Lung (tissue), 12 donors: ENCODE measurements at regions not wholly inside any gene's neighbourhood (a gene's known extent, or its start where the extent isn't known, plus 50 kb on each side); places are given as distances from the start of the nearest gene placed in this dataset. TPM values are rescaled to one million over a fixed set of nuclear protein-coding genes. Genes with fewer than 3 reads are reported as not detected.

Source experiments
- ATAC-seq: fragments of 200-7000 bp; cut with Tn5 transposase; one replicate; pipeline ENCODE4 v1.9.1; 2020; ENCODE audit warnings: moderate number of reproducible peaks; ENCODE audit not compliant: insufficient read depth, low FRiP score
- DNase-seq, 3 donors: peaks; one replicate each; pipeline ENCODE4 v3.0.0-alpha.2; 2013 to 2017
- H3K27ac ChIP-seq, 2 donors: one replicate each; pipeline ENCODE4 v1.5.1; 2013; ENCODE audit warnings: mild to moderate bottlenecking in 2 of 2, moderate library complexity in 2 of 2, control low read depth in 1 of 2, inconsistent platforms in 1 of 2, low read depth in 1 of 2, low read length in 1 of 2
- H3K27me3 ChIP-seq, 3 donors: one replicate each; pipeline ENCODE4 v1.5.1; 2013; ENCODE audit warnings: low read length in 2 of 3; ENCODE audit not compliant: control insufficient read depth in 3 of 3, insufficient read depth in 3 of 3
- H3K36me3 ChIP-seq, 4 donors: one replicate each; pipeline ENCODE4 v1.5.1; 2013; ENCODE audit warnings: low read length in 4 of 4, mild to moderate bottlenecking in 1 of 4, moderate library complexity in 1 of 4; ENCODE audit not compliant: control insufficient read depth in 4 of 4, insufficient read depth in 4 of 4
- H3K4me1 ChIP-seq, 5 donors: one replicate each; pipeline ENCODE4 v1.5.1; 2013; ENCODE audit warnings: low read length in 5 of 5, mild to moderate bottlenecking in 2 of 5, moderate library complexity in 1 of 5; ENCODE audit not compliant: control insufficient read depth in 5 of 5, insufficient read depth in 5 of 5
- H3K4me3 ChIP-seq: one replicate; pipeline ENCODE4 v1.5.1; 2013; ENCODE audit warnings: mild to moderate bottlenecking, control low read depth, moderate library complexity
- H3K9ac ChIP-seq, 2 donors: one replicate each; pipeline ENCODE4 v1.5.1; 2013; ENCODE audit warnings: low read length in 2 of 2, control low read depth in 1 of 2; ENCODE audit not compliant: insufficient read depth in 1 of 2
- H3K9me3 ChIP-seq, 4 donors: one replicate each; pipeline ENCODE4 v1.5.1; 2013; ENCODE audit warnings: low read length in 3 of 4, mild to moderate bottlenecking in 1 of 4, moderate library complexity in 1 of 4; ENCODE audit not compliant: control insufficient read depth in 4 of 4, insufficient read depth in 3 of 4
- CTCF ChIP-seq: IDR thresholded peaks from 2 replicates; pipeline ENCODE4 v1.5.1; 2012; ENCODE audit warnings: mild to moderate bottlenecking; ENCODE audit errors: control extremely low read depth, extremely low read depth
- WGBS, 2 donors: extraction: QIAGEN DNeasy Blood & Tissue Kit; methylation state at CpG; one replicate each; pipeline ENCODE4 v1.1.7; 2013; 5-methylcytosine and 5-hydroxymethylcytosine counted together
- small RNA-seq: library from RNA; depleted of rRNA; stranded (forward); fragments of <200 nt; gene quantifications from one replicate; pipeline ENCODE3, GENCODE V24; 2014; ENCODE audit warnings: low replicate concordance
- donor health status: control.
- donor health status: control.
- donor health status: Bipolar disorder and iron deficiency.
- donor health status: healthy.
- donor health status: DM: yes; HTN: yes; CAD: no.

- no peak overlapping the region for H3K27ac ChIP-seq
- no peak for TF ChIP-seq CTCF
Observed at GRCh38 chr2:10252661-10253060, 50.0 kb upstream of the HPCAL1 start.

More at GRCh38 chr2:10252661-10253060, 50.0 kb upstream of the HPCAL1 start:
- no peak for ATAC-seq
- Histone ChIP-seq H3K4me3 (no peak overlapping the region), H3K9me3 (peaks cover 0 to 5% (median 2%) of the 10 kb centered on the region in 4 donors), H3K36me3 (no peaks in the 10 kb centered on the region), H3K9ac (no peak overlapping the region), H3K27me3 (no peaks in the 10 kb centered on the region), H3K4me1 (peaks cover 0 to 10% (median 0%) of the 10 kb centered on the region in 5 donors)
- DNase-seq: no peak
- WGBS, 2 donors: 47 to 59% methylated on average over 3 of the region's 3 CpGs

Small RNAs in the stretch of these regions (small RNA-seq; reads per million reads assigned to genes)
- gene MIR4261: not detected
